Transverse colon (tissue), 4 donors: ENCODE measurements at regions not wholly inside any gene's neighbourhood (a gene's known extent, or its start where the extent isn't known, plus 50 kb on each side); places are given as distances from the start of the nearest gene placed in this dataset.

Source experiments
- DNase-seq: peaks from one replicate; pipeline ENCODE4 v3.0.0-alpha.2; 2019
- H3K27ac ChIP-seq, 4 donors: fragments of 200-600 bp; sonication (generic); 2 replicates each; pipeline ENCODE4 v1.5.1; 2016 to 2018; ENCODE audit warnings: inconsistent platforms in 4 of 4
- H3K27me3 ChIP-seq: fragments of 200-600 bp; sonication (generic); 2 replicates; pipeline ENCODE4 v1.5.1; 2017; ENCODE audit warnings: inconsistent platforms
- H3K36me3 ChIP-seq, 4 donors: fragments of 200-600 bp; sonication (generic); 2 replicates each; pipeline ENCODE4 v1.5.1; 2017 to 2019; ENCODE audit warnings: inconsistent platforms in 4 of 4
- H3K4me1 ChIP-seq, 4 donors: fragments of 200-600 bp; sonication (generic); 2 replicates each; pipeline ENCODE4 v1.5.1; 2017 to 2020; ENCODE audit warnings: inconsistent platforms in 4 of 4
- H3K4me3 ChIP-seq, 4 donors: fragments of 200-600 bp; sonication (generic); 1 replicate in 1 of 4; 2 replicates in 3 of 4; pipeline versions ENCODE4 v1.5.1 to v1.6.1; 2017 to 2019; ENCODE audit warnings: inconsistent platforms in 4 of 4
- H3K9me3 ChIP-seq, 2 donors: fragments of 200-600 bp; sonication (generic); 2 replicates each; pipeline ENCODE4 v1.5.1; 2017 to 2019; ENCODE audit warnings: inconsistent platforms in 2 of 2
- EP300 ChIP-seq: sonication (generic); formaldehyde crosslinking; IDR thresholded peaks from one replicate; pipeline ENCODE4 v1.6.1; 2017; ENCODE audit warnings: antibody characterized with exemption, low read depth
- POLR2A ChIP-seq: fragments of 450-650 bp; IDR thresholded peaks from one replicate; pipeline ENCODE4 v1.6.1; 2016; ENCODE audit warnings: antibody characterized with exemption, mild to moderate bottlenecking, moderate library complexity
- POLR2AphosphoS5 ChIP-seq, 3 donors: sonication (generic); formaldehyde crosslinking; IDR thresholded peaks; one replicate each; pipeline ENCODE4 v1.6.1; 2016; ENCODE audit warnings: antibody characterized with exemption in 3 of 3
- WGBS, 2 donors: methylation state at CpG; one replicate each; pipeline ENCODE4 v1.1.5; 2018; ENCODE audit warnings: low coverage in 1 of 2; 5-methylcytosine and 5-hydroxymethylcytosine counted together
- in situ Hi-C, 4 donors: fragments of 200-750 bp; cut with MboI; loops; one replicate each; pipeline versions ENCODE4 v1.15.0 to v1.15.1; 2017; ENCODE audit warnings: low sequenced_read_pairs in 3 of 4, low pct_ligation_motif_present in 1 of 4, low pct_unique_long_range_greater_than_20kb in 1 of 4
- intact Hi-C: fragments of 100-400 bp; cut with DNase I; formaldehyde crosslinking; loops from one replicate; pipeline ENCODE4 v1.15.1; 2023; ENCODE audit warnings: low total_unique reads
- TF ChIP-seq, protein P1 (sequence below), 5 experiments: fragments of 200-600 bp in 3 of 5; fragments of 450-650 bp in 2 of 5; sonication (generic) in 3 of 5; IDR thresholded peaks; 1 replicate in 2 of 5; 2 replicates in 3 of 5; pipeline ENCODE4 v1.5.1; 2016 to 2017; ENCODE audit warnings: antibody characterized with exemption in 5 of 5, inconsistent platforms in 3 of 5, mild to moderate bottlenecking in 2 of 5, moderate library complexity in 1 of 5

- Histone ChIP-seq H3K27ac (no peak overlapping the region), H3K4me3 (no peak overlapping the region), H3K36me3 (no peaks in the 10 kb centered on the region), H3K27me3 (no peaks in the 10 kb centered on the region), H3K9me3 (no peaks in the 10 kb centered on the region), H3K4me1 (no peaks in the 10 kb centered on the region)
- no peak for DNase-seq
- TF ChIP-seq POLR2A: no peak
- TF ChIP-seq EP300: no peak
- no peak for TF ChIP-seq POLR2AphosphoS5 (IDR thresholded peaks at IDR 0.05)
- TF ChIP-seq, protein P1, sequence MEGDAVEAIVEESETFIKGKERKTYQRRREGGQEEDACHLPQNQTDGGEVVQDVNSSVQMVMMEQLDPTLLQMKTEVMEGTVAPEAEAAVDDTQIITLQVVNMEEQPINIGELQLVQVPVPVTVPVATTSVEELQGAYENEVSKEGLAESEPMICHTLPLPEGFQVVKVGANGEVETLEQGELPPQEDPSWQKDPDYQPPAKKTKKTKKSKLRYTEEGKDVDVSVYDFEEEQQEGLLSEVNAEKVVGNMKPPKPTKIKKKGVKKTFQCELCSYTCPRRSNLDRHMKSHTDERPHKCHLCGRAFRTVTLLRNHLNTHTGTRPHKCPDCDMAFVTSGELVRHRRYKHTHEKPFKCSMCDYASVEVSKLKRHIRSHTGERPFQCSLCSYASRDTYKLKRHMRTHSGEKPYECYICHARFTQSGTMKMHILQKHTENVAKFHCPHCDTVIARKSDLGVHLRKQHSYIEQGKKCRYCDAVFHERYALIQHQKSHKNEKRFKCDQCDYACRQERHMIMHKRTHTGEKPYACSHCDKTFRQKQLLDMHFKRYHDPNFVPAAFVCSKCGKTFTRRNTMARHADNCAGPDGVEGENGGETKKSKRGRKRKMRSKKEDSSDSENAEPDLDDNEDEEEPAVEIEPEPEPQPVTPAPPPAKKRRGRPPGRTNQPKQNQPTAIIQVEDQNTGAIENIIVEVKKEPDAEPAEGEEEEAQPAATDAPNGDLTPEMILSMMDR (IDR thresholded peaks at IDR 0.05): no peak
- in situ Hi-C loops (no loop called here), intact Hi-C loops (no loop called here)
- WGBS, 2 donors: 63 to 84% methylated on average over 1 of the region's 1 CpG
Observed at GRCh38 chr5:72055636-72056035, 51.6 kb upstream of the MAP1B start.
